ENCODE measurements at regions not wholly inside any gene's neighbourhood (a gene's known extent, or its start where the extent isn't known, plus 50 kb on each side); places are given as distances from the start of the nearest gene placed in this dataset.

- Histone ChIP-seq H4K8ac (replicated peaks; ENCODE audit: insufficient read length, low read depth, low read length) (no peak overlapping the region), H2BK20ac (ENCODE audit: low read depth, low read length, poor library complexity, severe bottlenecking) (no peak overlapping the region), H2BK12ac (ENCODE audit: insufficient read length, low read depth, low read length) (no peak overlapping the region), H2AFZ (ENCODE audit: low read length) (no peak overlapping the region), H2AK5ac (ENCODE audit: insufficient read length, low read length) (no peak overlapping the region), H2BK5ac (ENCODE audit: insufficient read length, low read length) (no peak overlapping the region), H3K27me3 (ENCODE audit: insufficient read depth, low read length) (no peaks in the 10 kb centered on the region), H3K23ac (ENCODE audit: insufficient read length, low read depth, low read length) (no peak overlapping the region), H3K27ac (ENCODE audit: insufficient read length, low read depth, low read length) (no peak overlapping the region), H3K18ac (ENCODE audit: insufficient read length, low read depth, low read length) (no peak overlapping the region), H4K91ac (ENCODE audit: insufficient read length, low read depth, low read length) (no peak overlapping the region), H3K79me1 (ENCODE audit: insufficient read depth, low read depth, low read length, poor library complexity, severe bottlenecking) (peaks cover 2% of the 10 kb centered on the region), H3K56ac (ENCODE audit: insufficient read length, low read depth, low read length) (no peak overlapping the region), H3T11ph (ENCODE audit: low read length) (no peak overlapping the region), H3K9me3 (ENCODE audit: control insufficient read depth, low read depth, low read length) (no peaks in the 10 kb centered on the region), H3K79me2 (ENCODE audit: insufficient read depth, low read length) (no peaks in the 10 kb centered on the region; the same call in 1 of the 2 replicates), H3K14ac (ENCODE audit: insufficient read depth, low read length) (no peak overlapping the region), H3K4me1 (ENCODE audit: insufficient read depth, low read length) (peaks cover 4% of the 10 kb centered on the region; the same call in 1 of the 2 replicates), H3K4ac (ENCODE audit: low read depth, low read length) (no peak overlapping the region), H3K4me2 (ENCODE audit: insufficient read depth, insufficient read length, low read length) (no peak overlapping the region), H4K20me1 (ENCODE audit: control insufficient read depth, insufficient read depth, insufficient read length) (no peaks in the 10 kb centered on the region), H3K23me2 (ENCODE audit: insufficient read length, low read depth, low read length, poor library complexity, severe bottlenecking) (no peaks in the 10 kb centered on the region), H3K9ac (ENCODE audit: extremely low read depth, insufficient read length, low read length) (no peak overlapping the region), H4K5ac (ENCODE audit: insufficient read length, low read depth, low read length) (no peak overlapping the region), H2BK15ac (ENCODE audit: low read depth, low read length) (no peak overlapping the region), H2BK120ac (ENCODE audit: low read depth, low read length, poor library complexity, severe bottlenecking) (no peak overlapping the region)
- TF ChIP-seq CTCF (conservative IDR thresholded peaks at IDR 0.05): no peak
- peak overlapping the region in 1 of 3 experiments; percentile 55; a peak in 1 of 7 replicates for H3K27ac Mint-ChIP-seq
- no peak overlapping the region for H3K4me3 Mint-ChIP-seq
- DNase-seq: no peak
- peaks cover 0 to 4% of the 10 kb centered on the region in 2 experiments; a peak in 1 of 5 replicates for H3K9me3 Mint-ChIP-seq
- H3K36me3 Mint-ChIP-seq (ENCODE audit: insufficient read depth in 1 of 3, low read depth in 3 of 3): peaks cover under 1 to 10% (median 4%) of the 10 kb centered on the region in 3 experiments; a peak in 6 of 7 replicates
- H3K27me3 Mint-ChIP-seq (ENCODE audit: low read depth): no peaks in the 10 kb centered on the region
- H3K4me1 Mint-ChIP-seq: peaks cover 35 to 40% of the 10 kb centered on the region in 2 experiments
- WGBS (ENCODE audit: extremely low coverage, insufficient read length, low lambda C conversion rate): no CpG with 5 or more reads among the region's 3 CpGs
These were observed 442.5 kb upstream of the RGS6 start for GRCh38 chr14:71489742-71490141.
